ENCODE measurements at regions not wholly inside any gene's neighbourhood (a gene's known extent, or its start where the extent isn't known, plus 50 kb on each side); places are given as distances from the start of the nearest gene placed in this dataset.
"Not testable (repeated sequence)": the region's sequence is repeated elsewhere in the genome, so short reads cannot be mapped to it uniquely, and the experiment has no call there.

- in situ Hi-C loops (cut with MboI; ENCODE audit: low sequenced_read_pairs); H3K4me3 ChIP-seq; H3K4me1 ChIP-seq; DNase-seq (ENCODE audit: low spot score in 2 of 2); H3K9me3 ChIP-seq; H3K36me3 ChIP-seq (replicated peaks); H3K27me3 ChIP-seq (ENCODE audit: low read depth): not testable (repeated sequence)
Observed at GRCh38 chrX:3785822-3786221, 72.4 kb upstream of the PRKX start.

- Histone ChIP-seq H3K4me3 (no peak overlapping the region), H3K9me3 (no peaks in the 10 kb centered on the region), H3K36me3 (replicated peaks) (no peaks in the 10 kb centered on the region), H3K27me3 (ENCODE audit: low read depth) (no peaks in the 10 kb centered on the region), H3K4me1 (no peaks in the 10 kb centered on the region)
- no peak for DNase-seq (ENCODE audit: low spot score in 2 of 2)
- in situ Hi-C loops (cut with MboI; ENCODE audit: low sequenced_read_pairs) = no loop called here
Observed at GRCh38 chrX:3780564-3780963, 67.1 kb upstream of the PRKX start.

GRCh38 chrX:3779546-3779945 lies 66.1 kb upstream of the PRKX start:
- H3K9me3 ChIP-seq = no peaks in the 10 kb centered on the region
- DNase-seq (ENCODE audit: low spot score in 2 of 2) = no peak
- H3K4me1 ChIP-seq = no peaks in the 10 kb centered on the region
- in situ Hi-C loops (cut with MboI; ENCODE audit: low sequenced_read_pairs) = no loop called here
- H3K4me3 ChIP-seq = no peak overlapping the region
- H3K36me3 ChIP-seq (replicated peaks) = no peaks in the 10 kb centered on the region
- no peaks in the 10 kb centered on the region for H3K27me3 ChIP-seq (ENCODE audit: low read depth)

GRCh38 chrX:3777416-3777815 lies 64.0 kb upstream of the PRKX start:
- Histone ChIP-seq H3K36me3 (replicated peaks) (no peaks in the 10 kb centered on the region), H3K9me3 (no peaks in the 10 kb centered on the region), H3K4me1 (no peaks in the 10 kb centered on the region), H3K27me3 (ENCODE audit: low read depth) (no peaks in the 10 kb centered on the region), H3K4me3 (no peak overlapping the region)
- in situ Hi-C loops (cut with MboI; ENCODE audit: low sequenced_read_pairs) = no loop called here
- no peak for DNase-seq (ENCODE audit: low spot score in 2 of 2)

- DNase-seq (ENCODE audit: low spot score in 2 of 2) = no peak
- H3K9me3 ChIP-seq = no peaks in the 10 kb centered on the region
- H3K4me1 ChIP-seq = no peaks in the 10 kb centered on the region
- H3K36me3 ChIP-seq (replicated peaks) = no peaks in the 10 kb centered on the region
- H3K4me3 ChIP-seq = no peak overlapping the region
- in situ Hi-C loops (cut with MboI; ENCODE audit: low sequenced_read_pairs) = no loop called here
- H3K27me3 ChIP-seq (ENCODE audit: low read depth) = no peaks in the 10 kb centered on the region
Observed at GRCh38 chrX:3771766-3772165, 58.3 kb upstream of the PRKX start.

GRCh38 chrX:3768881-3769280 lies 55.4 kb upstream of the PRKX start:
- in situ Hi-C loops (cut with MboI; ENCODE audit: low sequenced_read_pairs) = no loop called here
- Histone ChIP-seq H3K4me1 (no peaks in the 10 kb centered on the region), H3K9me3 (no peaks in the 10 kb centered on the region), H3K36me3 (replicated peaks) (no peaks in the 10 kb centered on the region), H3K4me3 (no peak overlapping the region), H3K27me3 (ENCODE audit: low read depth) (no peaks in the 10 kb centered on the region)
- no peak for DNase-seq (ENCODE audit: low spot score in 2 of 2)

All from HAP-1 (cell line).